Hepatocyte (in vitro differentiated cells): ENCODE measurements at regions not wholly inside any gene's neighbourhood (a gene's known extent, or its start where the extent isn't known, plus 50 kb on each side); places are given as distances from the start of the nearest gene placed in this dataset.

Source experiments
- EZH2phosphoT487 ChIP-seq: fragments of 200-600 bp; sonication (generic); IDR thresholded peaks from one replicate; pipeline ENCODE4 v1.6.1; 2018; ENCODE audit warnings: antibody characterized with exemption, mild to moderate bottlenecking, low read depth, moderate library complexity; ENCODE audit not compliant: unreplicated experiment, severe bottlenecking
- TF ChIP-seq, protein P1 (sequence below): fragments of 200-600 bp; sonication (generic); IDR thresholded peaks from 2 replicates; pipeline ENCODE4 v1.5.1; 2016; ENCODE audit warnings: antibody characterized with exemption, mild to moderate bottlenecking; ENCODE audit not compliant: poor library complexity

DNA sequence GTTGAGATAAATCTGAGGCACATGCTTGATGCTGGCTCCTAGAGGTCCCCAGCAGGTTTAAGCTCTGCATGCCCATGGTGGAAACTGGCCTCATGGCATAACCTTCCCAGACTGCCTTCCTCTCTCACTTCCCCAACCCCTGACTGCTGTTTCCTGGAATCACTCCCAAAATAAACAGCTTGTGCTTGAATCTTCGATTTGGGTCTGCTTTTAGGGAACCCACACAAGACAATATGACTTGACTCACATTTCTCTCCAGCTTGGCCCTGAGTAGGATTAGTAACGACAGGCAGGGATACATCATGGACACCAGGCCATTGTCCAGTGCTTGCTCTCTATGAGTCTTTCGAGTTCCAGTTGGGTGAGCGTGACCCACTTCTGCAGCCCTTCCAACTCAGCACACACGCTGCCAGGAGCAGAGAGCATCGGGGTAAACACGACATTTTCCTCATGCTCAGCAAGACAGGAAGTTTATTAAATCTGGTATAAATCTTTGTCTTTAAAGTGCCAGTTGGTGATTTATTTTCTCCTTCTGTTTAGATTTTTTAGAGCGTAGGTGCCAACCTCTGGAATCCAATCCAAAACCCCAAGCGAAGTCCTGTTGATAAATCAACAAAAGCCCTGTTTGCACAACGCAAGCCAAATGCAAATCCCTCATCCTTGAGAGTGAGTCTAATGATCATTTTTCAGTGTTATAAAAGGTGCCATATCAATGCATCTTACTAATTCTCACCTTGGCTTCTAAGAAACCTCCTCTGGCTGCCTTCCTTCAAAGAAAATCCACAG lies 135.0 kb downstream of the FOXA2 start:
- TF ChIP-seq, protein P1, sequence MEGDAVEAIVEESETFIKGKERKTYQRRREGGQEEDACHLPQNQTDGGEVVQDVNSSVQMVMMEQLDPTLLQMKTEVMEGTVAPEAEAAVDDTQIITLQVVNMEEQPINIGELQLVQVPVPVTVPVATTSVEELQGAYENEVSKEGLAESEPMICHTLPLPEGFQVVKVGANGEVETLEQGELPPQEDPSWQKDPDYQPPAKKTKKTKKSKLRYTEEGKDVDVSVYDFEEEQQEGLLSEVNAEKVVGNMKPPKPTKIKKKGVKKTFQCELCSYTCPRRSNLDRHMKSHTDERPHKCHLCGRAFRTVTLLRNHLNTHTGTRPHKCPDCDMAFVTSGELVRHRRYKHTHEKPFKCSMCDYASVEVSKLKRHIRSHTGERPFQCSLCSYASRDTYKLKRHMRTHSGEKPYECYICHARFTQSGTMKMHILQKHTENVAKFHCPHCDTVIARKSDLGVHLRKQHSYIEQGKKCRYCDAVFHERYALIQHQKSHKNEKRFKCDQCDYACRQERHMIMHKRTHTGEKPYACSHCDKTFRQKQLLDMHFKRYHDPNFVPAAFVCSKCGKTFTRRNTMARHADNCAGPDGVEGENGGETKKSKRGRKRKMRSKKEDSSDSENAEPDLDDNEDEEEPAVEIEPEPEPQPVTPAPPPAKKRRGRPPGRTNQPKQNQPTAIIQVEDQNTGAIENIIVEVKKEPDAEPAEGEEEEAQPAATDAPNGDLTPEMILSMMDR: no peak
- TF ChIP-seq EZH2phosphoT487: no peak
